Stimulated activated memory B cell treated with anti-CD40 and anti-IgM and Interleukin-4, amounts not matched to agents 10 μg/mL and 1 μg/mL and 100 μg/mL, for 72 hours (primary cell): ENCODE measurements at regions not wholly inside any gene's neighbourhood (a gene's known extent, or its start where the extent isn't known, plus 50 kb on each side); places are given as distances from the start of the nearest gene placed in this dataset.

Experiments used
- ATAC-seq: fragments of 150-1000 bp; cut with Tn5 transposase; 2 replicates; pipeline ENCODE4 v1.10.0; 2021
- H3K27ac Mint-ChIP-seq: one replicate; pipeline ENCODE4 v1.8.0; 2022; ENCODE audit warnings: mild to moderate bottlenecking, mixed read lengths
- H3K27me3 Mint-ChIP-seq: one replicate; pipeline ENCODE4 v1.8.0; 2022; ENCODE audit warnings: mixed read lengths
- H3K36me3 Mint-ChIP-seq: one replicate; pipeline ENCODE4 v1.8.0; 2022; ENCODE audit warnings: mixed read lengths
- H3K4me1 Mint-ChIP-seq: one replicate; pipeline ENCODE4 v1.8.0; 2022; ENCODE audit warnings: mixed read lengths
- H3K4me3 Mint-ChIP-seq: one replicate; pipeline ENCODE4 v1.8.0; 2022; ENCODE audit warnings: mild to moderate bottlenecking, moderate library complexity, mixed read lengths
- H3K9me3 Mint-ChIP-seq: one replicate; pipeline ENCODE4 v1.8.0; 2022; ENCODE audit warnings: mixed read lengths

GRCh38 chr16:18049547-18050133 is 286.9 kb downstream of the NPIPA8 start:
- Mint-ChIP-seq H3K4me1 (no peaks in the 10 kb centered on the region), H3K9me3 (peaks cover 6% of the 10 kb centered on the region), H3K36me3 (no peaks in the 10 kb centered on the region), H3K4me3 (no peak overlapping the region), H3K27me3 (peaks cover 22% of the 10 kb centered on the region), H3K27ac (no peak overlapping the region)
- ATAC-seq = no peak

- Mint-ChIP-seq H3K4me3 (no peak overlapping the region), H3K4me1 (no peaks in the 10 kb centered on the region), H3K9me3 (peaks cover 6% of the 10 kb centered on the region), H3K27ac (no peak overlapping the region), H3K36me3 (no peaks in the 10 kb centered on the region), H3K27me3 (peaks cover 28% of the 10 kb centered on the region)
- no peak for ATAC-seq
Measured at GRCh38 chr16:18048853-18049546, 287.5 kb downstream of the NPIPA8 start.

- no peak for ATAC-seq
- no peak overlapping the region for H3K27ac Mint-ChIP-seq
- H3K36me3 Mint-ChIP-seq = no peaks in the 10 kb centered on the region
- no peaks in the 10 kb centered on the region for H3K4me1 Mint-ChIP-seq
- no peak overlapping the region for H3K4me3 Mint-ChIP-seq
- H3K27me3 Mint-ChIP-seq = peaks cover 40% of the 10 kb centered on the region
- peaks cover under 1% of the 10 kb centered on the region for H3K9me3 Mint-ChIP-seq
Measured at GRCh38 chr16:18047761-18048160, 288.8 kb downstream of the NPIPA8 start.

- H3K27ac Mint-ChIP-seq = no peak overlapping the region
- H3K4me1 Mint-ChIP-seq = no peaks in the 10 kb centered on the region
- no peak for ATAC-seq
- peaks cover 41% of the 10 kb centered on the region for H3K27me3 Mint-ChIP-seq
- no peak overlapping the region for H3K4me3 Mint-ChIP-seq
- H3K36me3 Mint-ChIP-seq = no peaks in the 10 kb centered on the region
- H3K9me3 Mint-ChIP-seq = no peaks in the 10 kb centered on the region
Measured at GRCh38 chr16:18045356-18045755, 291.2 kb downstream of the NPIPA8 start.

- H3K36me3 Mint-ChIP-seq = no peaks in the 10 kb centered on the region
- H3K27ac Mint-ChIP-seq = no peak overlapping the region
- H3K27me3 Mint-ChIP-seq = peaks cover 27% of the 10 kb centered on the region
- no peak overlapping the region for H3K4me3 Mint-ChIP-seq
- ATAC-seq = no peak
- H3K9me3 Mint-ChIP-seq = peaks cover 1% of the 10 kb centered on the region
- H3K4me1 Mint-ChIP-seq = no peaks in the 10 kb centered on the region
Measured at GRCh38 chr16:18041864-18042834, 294.4 kb downstream of the NPIPA8 start.

GRCh38 chr16:18039931-18040330 is 296.6 kb downstream of the NPIPA8 start:
- Mint-ChIP-seq H3K4me1 (no peaks in the 10 kb centered on the region), H3K4me3 (no peak overlapping the region), H3K27me3 (peaks cover 27% of the 10 kb centered on the region), H3K9me3 (peaks cover 4% of the 10 kb centered on the region), H3K36me3 (no peaks in the 10 kb centered on the region), H3K27ac (no peak overlapping the region)
- no peak for ATAC-seq

- Mint-ChIP-seq H3K4me1 (no peaks in the 10 kb centered on the region), H3K27me3 (peaks cover 8% of the 10 kb centered on the region), H3K27ac (no peak overlapping the region), H3K4me3 (no peak overlapping the region), H3K36me3 (no peaks in the 10 kb centered on the region), H3K9me3 (peaks cover 4% of the 10 kb centered on the region)
- no peak for ATAC-seq
Measured at GRCh38 chr16:18037051-18037450, 299.5 kb downstream of the NPIPA8 start.

- Mint-ChIP-seq H3K9me3 (no peaks in the 10 kb centered on the region), H3K4me1 (no peaks in the 10 kb centered on the region), H3K36me3 (no peaks in the 10 kb centered on the region), H3K4me3 (no peak overlapping the region), H3K27me3 (peaks cover 34% of the 10 kb centered on the region), H3K27ac (no peak overlapping the region)
- ATAC-seq = no peak
Measured at GRCh38 chr16:18024611-18025010, 311.9 kb downstream of the NPIPA8 start.

GRCh38 chr16:18018376-18018775 is 318.2 kb downstream of the NPIPA8 start:
- H3K4me3 Mint-ChIP-seq = no peak overlapping the region
- ATAC-seq = no peak
- H3K27ac Mint-ChIP-seq = no peak overlapping the region
- H3K36me3 Mint-ChIP-seq = no peaks in the 10 kb centered on the region
- peaks cover 3% of the 10 kb centered on the region for H3K9me3 Mint-ChIP-seq
- H3K4me1 Mint-ChIP-seq = no peaks in the 10 kb centered on the region
- H3K27me3 Mint-ChIP-seq = peaks cover 17% of the 10 kb centered on the region

- H3K27ac Mint-ChIP-seq = no peak overlapping the region
- no peaks in the 10 kb centered on the region for H3K4me1 Mint-ChIP-seq
- H3K36me3 Mint-ChIP-seq = no peaks in the 10 kb centered on the region
- peaks cover 3% of the 10 kb centered on the region for H3K9me3 Mint-ChIP-seq
- no peak overlapping the region for H3K4me3 Mint-ChIP-seq
- no peak for ATAC-seq
- H3K27me3 Mint-ChIP-seq = peaks cover 26% of the 10 kb centered on the region
Measured at GRCh38 chr16:18013863-18014262, 322.7 kb downstream of the NPIPA8 start.

- no peaks in the 10 kb centered on the region for H3K4me1 Mint-ChIP-seq
- no peaks in the 10 kb centered on the region for H3K9me3 Mint-ChIP-seq
- no peak overlapping the region for H3K4me3 Mint-ChIP-seq
- no peaks in the 10 kb centered on the region for H3K36me3 Mint-ChIP-seq
- peaks cover 20% of the 10 kb centered on the region for H3K27me3 Mint-ChIP-seq
- no peak overlapping the region for H3K27ac Mint-ChIP-seq
- ATAC-seq = no peak
Measured at GRCh38 chr16:18008356-18008755, 328.2 kb downstream of the NPIPA8 start.

- no peak for ATAC-seq
- H3K27me3 Mint-ChIP-seq = peaks cover 8% of the 10 kb centered on the region
- no peaks in the 10 kb centered on the region for H3K4me1 Mint-ChIP-seq
- H3K4me3 Mint-ChIP-seq = no peak overlapping the region
- H3K27ac Mint-ChIP-seq = no peak overlapping the region
- no peaks in the 10 kb centered on the region for H3K9me3 Mint-ChIP-seq
- no peaks in the 10 kb centered on the region for H3K36me3 Mint-ChIP-seq
Measured at GRCh38 chr16:18003033-18003432, 333.5 kb downstream of the NPIPA8 start.

- no peaks in the 10 kb centered on the region for H3K36me3 Mint-ChIP-seq
- H3K4me3 Mint-ChIP-seq = no peak overlapping the region
- H3K27me3 Mint-ChIP-seq = peaks cover 20% of the 10 kb centered on the region
- no peaks in the 10 kb centered on the region for H3K9me3 Mint-ChIP-seq
- no peaks in the 10 kb centered on the region for H3K4me1 Mint-ChIP-seq
- H3K27ac Mint-ChIP-seq = no peak overlapping the region
- no peak for ATAC-seq
Measured at GRCh38 chr16:17998996-17999395, 337.5 kb downstream of the NPIPA8 start.

- no peak for ATAC-seq
- no peaks in the 10 kb centered on the region for H3K9me3 Mint-ChIP-seq
- H3K36me3 Mint-ChIP-seq = no peaks in the 10 kb centered on the region
- H3K4me1 Mint-ChIP-seq = no peaks in the 10 kb centered on the region
- no peak overlapping the region for H3K4me3 Mint-ChIP-seq
- H3K27ac Mint-ChIP-seq = no peak overlapping the region
- peaks cover 22% of the 10 kb centered on the region for H3K27me3 Mint-ChIP-seq
Measured at GRCh38 chr16:17998550-17998949, 338.0 kb downstream of the NPIPA8 start.

- H3K9me3 Mint-ChIP-seq = peaks cover 4% of the 10 kb centered on the region
- H3K36me3 Mint-ChIP-seq = no peaks in the 10 kb centered on the region
- peaks cover 43% of the 10 kb centered on the region for H3K27me3 Mint-ChIP-seq
- no peak for ATAC-seq
- H3K27ac Mint-ChIP-seq = no peak overlapping the region
- H3K4me1 Mint-ChIP-seq = peaks cover 8% of the 10 kb centered on the region
- no peak overlapping the region for H3K4me3 Mint-ChIP-seq
Measured at GRCh38 chr16:17994027-17994426, 342.5 kb downstream of the NPIPA8 start.
